GM21786 (cell line): ENCODE measurements at regions not wholly inside any gene's neighbourhood (a gene's known extent, or its start where the extent isn't known, plus 50 kb on each side); places are given as distances from the start of the nearest gene placed in this dataset.

Experiments used
- ATAC-seq: cut with Tn5 transposase; IDR thresholded peaks from one replicate; pipeline ENCODE4 v1.9.1; 2021; ENCODE audit not compliant: unreplicated experiment

- no peak for ATAC-seq
Observed at GRCh38 chr13:84418041-84418440, 535.8 kb upstream of the SLITRK1 start.

GRCh38 chr13:84417416-84417815 is 535.1 kb upstream of the SLITRK1 start:
- no peak for ATAC-seq

DNA sequence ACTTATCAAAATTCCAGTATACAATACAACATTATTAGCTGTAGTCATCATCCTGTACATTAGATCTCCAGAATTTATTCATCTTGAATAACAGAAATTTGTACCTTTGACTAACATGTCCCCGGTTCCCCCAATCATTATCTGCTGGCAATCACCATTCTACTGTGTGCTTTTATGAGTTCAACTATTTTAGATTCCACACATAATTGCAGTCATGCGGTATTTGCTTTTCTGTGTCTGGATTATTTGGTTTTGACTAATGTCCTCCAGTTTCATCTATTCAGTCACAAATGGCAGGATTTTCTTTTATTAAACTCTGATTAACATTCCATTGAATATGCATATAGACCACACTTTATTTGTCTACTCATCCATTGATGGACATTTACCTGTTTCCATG is 530.7 kb upstream of the SLITRK1 start:
- ATAC-seq = no peak

DNA sequence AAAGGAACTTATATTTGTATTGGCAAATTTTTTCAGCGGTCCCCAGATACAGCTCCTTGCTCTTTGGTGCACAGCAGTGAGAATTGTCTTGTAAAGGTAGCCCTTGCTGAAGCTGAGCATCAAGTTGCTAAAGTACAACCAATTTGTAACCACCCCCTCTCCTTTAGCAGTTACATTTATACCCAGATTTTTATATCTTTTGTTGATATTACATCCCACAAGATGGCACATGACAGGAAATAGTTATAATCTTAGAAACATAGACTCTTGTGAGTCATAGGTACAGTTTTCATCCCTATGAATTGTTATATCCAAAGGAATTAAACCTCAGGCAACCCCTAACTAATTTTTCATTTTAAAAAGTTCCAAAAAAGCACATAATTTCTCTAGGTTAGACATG is 523.0 kb upstream of the SLITRK1 start:
- ATAC-seq = no peak

DNA sequence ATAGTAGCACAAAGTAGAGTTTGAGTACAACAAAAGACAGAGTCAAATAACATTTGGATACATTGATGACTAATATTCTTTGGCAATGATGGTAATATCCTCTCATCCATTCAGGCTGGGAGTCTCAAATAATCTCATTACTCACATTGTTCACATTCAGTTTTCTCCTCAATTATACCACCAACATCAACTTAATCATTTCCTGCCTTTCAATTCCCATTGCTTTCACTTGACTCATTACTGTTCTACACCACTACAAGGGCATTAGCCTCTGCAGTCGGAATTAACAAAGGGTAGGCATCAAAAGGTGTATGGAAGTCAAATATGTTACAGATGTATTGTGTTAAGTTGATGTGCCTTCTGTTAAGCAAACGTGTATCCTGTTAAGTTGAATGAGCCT is 518.4 kb upstream of the SLITRK1 start:
- no peak for ATAC-seq

- no peak for ATAC-seq
Observed at GRCh38 chr13:84399320-84400085, 517.2 kb upstream of the SLITRK1 start.

DNA sequence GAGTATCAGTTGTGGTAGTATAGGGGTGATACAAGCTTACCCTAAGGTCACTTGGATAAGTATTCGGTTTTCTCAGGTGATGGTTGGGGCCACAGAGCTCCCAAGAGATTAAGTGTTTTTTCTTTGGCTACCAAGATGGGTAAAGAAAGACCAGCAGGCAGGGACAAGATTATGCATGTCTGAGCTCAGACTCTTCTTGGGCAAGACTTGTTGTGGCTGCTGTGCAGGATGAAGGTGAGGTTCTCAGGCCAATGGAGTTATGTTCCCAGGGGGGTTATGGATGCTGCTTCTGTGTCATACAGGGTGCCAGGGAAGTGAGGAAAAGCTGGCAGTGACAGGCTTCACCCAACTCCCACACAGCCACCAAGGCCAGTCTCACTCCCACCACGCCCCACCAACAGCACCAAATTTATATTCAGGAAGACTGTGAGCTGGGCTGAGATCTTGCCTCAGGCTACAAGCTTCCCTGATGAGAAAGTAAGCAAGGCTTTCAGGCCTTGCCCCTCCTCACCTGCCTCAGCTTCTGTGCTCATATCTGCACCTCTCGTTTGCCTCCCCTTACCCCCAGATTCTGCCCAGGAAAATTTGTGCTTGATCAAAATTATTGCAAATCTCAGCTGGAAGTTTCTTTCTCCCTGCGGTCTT is 511.8 kb upstream of the SLITRK1 start:
- no peak for ATAC-seq

- ATAC-seq = no peak
Observed at GRCh38 chr13:84380866-84381265, 498.6 kb upstream of the SLITRK1 start.

DNA sequence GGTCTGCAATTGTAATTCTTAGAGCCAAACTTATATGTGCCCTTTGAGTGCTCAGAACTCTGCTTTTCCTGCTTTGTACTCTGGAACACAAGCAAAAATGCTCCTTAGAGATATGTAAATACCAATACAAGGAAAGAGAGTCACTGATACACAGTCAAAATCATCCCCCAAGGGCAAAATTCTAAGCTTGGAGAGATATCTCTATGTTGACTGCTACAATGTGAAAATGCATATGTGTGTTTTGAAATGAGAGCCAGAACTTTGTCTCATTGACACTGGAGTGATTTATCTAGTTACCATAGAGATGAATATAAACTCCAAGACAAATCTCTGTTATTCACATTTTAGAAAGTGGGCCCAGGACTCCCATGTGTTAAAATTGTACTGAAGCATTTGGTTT is 494.8 kb upstream of the SLITRK1 start:
- no peak for ATAC-seq

DNA sequence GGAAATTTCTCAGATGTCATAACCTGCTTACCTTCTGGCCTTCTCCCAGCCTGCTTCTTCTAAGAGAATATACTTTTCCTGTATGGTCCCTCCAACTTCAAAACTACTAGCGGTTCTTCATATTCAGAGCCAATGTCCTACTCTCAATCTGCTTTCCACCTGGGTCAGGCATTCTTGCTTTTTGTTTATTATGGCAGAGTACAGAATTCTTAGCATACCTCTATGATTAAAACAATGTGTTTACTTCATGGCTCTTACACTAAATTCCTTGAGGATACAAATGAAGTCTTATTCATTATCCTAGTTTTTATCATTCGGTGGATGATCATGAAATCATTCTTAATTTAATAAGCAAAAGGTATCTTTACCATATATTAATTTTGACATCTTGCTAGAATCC is 484.2 kb upstream of the SLITRK1 start:
- ATAC-seq = no peak

DNA sequence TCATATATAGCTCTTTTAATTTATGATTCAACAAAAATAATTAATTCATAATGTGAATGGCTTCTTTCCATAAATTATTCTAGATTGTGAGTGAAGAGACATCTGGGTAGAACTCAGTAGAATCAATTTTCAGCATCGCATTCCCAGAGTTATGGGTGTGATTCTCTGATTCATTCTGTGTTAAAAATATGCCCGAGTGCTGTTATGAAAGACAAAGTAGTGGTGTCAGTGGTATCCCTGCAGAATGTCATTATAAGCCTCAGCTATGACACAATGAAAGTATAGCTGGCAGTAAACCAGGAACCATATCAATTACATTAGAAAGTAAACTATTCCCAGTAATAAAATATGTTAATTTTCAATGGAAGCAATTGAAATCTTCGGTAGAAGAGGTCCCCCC is 480.5 kb upstream of the SLITRK1 start:
- ATAC-seq = no peak

GRCh38 chr13:84360822-84361221 is 478.5 kb upstream of the SLITRK1 start:
- ATAC-seq = no peak

DNA sequence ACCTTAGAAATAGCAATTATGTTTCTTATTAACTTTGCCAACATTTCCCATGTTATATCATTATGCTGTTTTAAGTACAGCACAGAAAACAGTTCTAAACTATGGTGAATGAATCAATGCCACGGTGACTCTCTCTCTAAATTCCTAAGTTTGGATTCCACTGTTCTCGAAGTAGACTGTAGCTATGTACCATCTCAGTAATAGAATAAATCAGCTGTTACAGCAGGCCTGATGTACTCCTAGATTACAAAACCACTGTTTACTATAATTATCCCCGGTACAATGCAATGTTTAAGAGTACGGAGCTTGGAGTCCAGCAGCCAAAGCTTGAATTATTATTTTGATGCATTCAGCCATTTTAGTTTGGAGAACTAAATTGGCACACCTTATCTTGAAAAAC is 476.3 kb upstream of the SLITRK1 start:
- no peak for ATAC-seq

DNA sequence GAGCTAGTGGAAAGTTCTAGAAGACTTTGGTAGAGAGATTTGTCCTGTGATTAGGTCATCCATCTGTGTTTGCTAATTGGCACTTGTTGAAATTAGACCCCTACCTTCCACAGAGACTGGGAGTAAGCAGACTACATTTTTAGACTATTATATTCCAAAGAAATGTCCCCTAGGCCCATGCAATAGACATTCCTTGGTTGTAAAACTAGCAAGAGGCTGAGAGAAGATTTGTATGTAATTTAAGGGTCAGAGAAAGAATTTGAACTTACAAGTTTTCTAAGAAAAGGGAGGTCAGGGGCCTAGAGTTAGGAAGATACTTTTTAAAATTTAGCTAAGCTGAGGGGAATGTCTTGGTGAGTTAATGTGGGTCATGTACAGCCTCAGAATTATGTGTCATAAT is 470.7 kb upstream of the SLITRK1 start:
- no peak for ATAC-seq

DNA sequence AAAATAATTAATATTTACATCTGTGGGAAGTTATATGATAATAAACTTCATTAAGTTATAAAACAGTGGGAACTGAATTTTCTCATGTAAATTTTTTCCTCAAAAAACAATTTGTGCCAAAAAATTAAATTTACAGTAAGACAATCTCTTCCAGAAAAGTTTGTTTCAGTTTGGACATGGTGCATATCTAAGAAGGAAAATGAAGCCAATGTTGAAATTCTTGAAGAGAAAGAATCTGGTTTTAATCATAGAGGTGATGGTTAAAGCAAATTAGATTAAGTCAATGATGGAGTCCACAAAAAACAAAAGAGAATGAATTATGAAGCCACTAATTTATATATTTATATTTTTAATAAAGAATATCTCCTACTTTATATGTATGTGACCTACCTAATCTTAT is 457.2 kb upstream of the SLITRK1 start:
- no peak for ATAC-seq

- no peak for ATAC-seq
Observed at GRCh38 chr13:84332346-84332745, 450.1 kb upstream of the SLITRK1 start.

GRCh38 chr13:84315527-84315926 is 433.3 kb upstream of the SLITRK1 start:
- ATAC-seq = no peak

- no peak for ATAC-seq
Observed at GRCh38 chr13:84303035-84303434, 420.8 kb upstream of the SLITRK1 start.

GRCh38 chr13:84297251-84297650 is 415.0 kb upstream of the SLITRK1 start:
- ATAC-seq = no peak

DNA sequence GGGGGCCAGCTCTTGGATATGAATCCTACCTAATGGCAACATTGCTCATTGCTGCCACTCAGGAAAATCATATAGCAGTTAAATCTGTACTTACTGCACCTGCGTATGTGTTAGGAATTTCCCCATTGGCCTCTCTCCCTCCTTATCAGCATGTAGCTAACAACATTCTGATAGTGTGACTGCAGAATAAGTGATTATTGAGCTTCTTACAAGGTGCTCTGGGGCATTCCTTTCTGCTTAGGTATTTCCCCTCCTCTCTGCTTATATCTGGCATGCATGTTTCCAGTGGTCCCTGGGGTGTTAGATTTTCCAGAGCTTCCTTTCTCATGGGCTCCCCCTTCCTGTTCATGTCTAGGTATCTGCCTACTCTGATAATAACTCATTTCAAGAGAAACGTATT is 414.1 kb upstream of the SLITRK1 start:
- no peak for ATAC-seq

DNA sequence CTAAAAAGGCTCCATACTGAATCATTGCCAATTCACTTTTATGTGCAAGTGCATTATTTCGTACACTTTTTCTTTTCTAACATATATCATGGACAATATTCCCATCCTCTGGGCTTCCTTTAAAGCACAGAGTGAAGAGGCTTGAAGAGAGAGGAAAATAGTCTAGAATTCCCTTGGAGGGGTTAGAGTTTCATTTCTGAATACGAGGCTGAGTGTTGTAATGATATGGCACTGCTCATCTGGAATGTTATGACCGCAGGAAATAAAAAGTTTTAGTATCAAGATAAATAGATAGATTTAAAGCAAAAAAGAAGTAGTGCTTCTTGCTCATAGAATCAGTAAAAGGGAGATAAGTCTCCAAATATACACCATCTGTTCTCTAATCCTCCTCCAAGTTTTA is 412.3 kb upstream of the SLITRK1 start:
- no peak for ATAC-seq

DNA sequence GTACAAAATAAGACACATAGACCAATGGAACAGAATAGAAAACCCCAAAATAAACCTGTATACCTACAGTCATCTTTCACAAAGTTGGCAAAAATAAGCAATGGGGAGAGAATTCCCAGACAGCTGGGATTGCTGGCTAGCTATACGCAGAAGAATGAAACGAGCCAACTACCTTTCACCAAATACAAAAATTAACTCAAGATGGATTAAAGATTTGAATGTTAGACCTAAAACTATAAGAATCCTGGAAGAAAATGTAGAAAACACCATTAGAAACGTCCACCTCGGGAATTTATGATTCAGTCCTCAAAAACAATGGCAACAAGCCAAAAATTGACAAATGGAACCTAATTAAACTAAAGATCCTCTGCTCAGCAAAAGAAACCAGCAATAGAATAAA is 408.1 kb upstream of the SLITRK1 start:
- ATAC-seq = no peak

GRCh38 chr13:84279166-84279565 is 396.9 kb upstream of the SLITRK1 start:
- ATAC-seq = no peak
